RWPE1 (cell line): ENCODE measurements at regions not wholly inside any gene's neighbourhood (a gene's known extent, or its start where the extent isn't known, plus 50 kb on each side); places are given as distances from the start of the nearest gene placed in this dataset.

ENCODE experiments used
- CTCF ChIA-PET: fragments of 350-600 bp; sonication (Branson Sonifier 250); formaldehyde crosslinking; extraction: SDS; loops from one replicate; lab custom pipeline; 2021; lab: Yijun Ruan, JAX
- POLR2A ChIA-PET: fragments of 400-600 bp; formaldehyde crosslinking; extraction: SDS; loops from one replicate; lab custom pipeline; 2020; ENCODE audit warnings: antibody characterized with exemption; ENCODE audit not compliant: low non-redundant PET; lab: Yijun Ruan, JAX
- DNase-seq: peaks from one replicate; pipeline ENCODE4 v3.0.0; 2012; ENCODE audit warnings: low spot score
- H3K27ac ChIP-seq: fragments of 450-650 bp; 2 replicates; pipeline ENCODE4 v1.5.1; 2017
- TF ChIP-seq, protein P1 (sequence below): fragments of 450-650 bp; conservative IDR thresholded peaks from 2 replicates; pipeline ENCODE4 v1.5.1; 2017; ENCODE audit warnings: low read depth, mild to moderate bottlenecking

DNA sequence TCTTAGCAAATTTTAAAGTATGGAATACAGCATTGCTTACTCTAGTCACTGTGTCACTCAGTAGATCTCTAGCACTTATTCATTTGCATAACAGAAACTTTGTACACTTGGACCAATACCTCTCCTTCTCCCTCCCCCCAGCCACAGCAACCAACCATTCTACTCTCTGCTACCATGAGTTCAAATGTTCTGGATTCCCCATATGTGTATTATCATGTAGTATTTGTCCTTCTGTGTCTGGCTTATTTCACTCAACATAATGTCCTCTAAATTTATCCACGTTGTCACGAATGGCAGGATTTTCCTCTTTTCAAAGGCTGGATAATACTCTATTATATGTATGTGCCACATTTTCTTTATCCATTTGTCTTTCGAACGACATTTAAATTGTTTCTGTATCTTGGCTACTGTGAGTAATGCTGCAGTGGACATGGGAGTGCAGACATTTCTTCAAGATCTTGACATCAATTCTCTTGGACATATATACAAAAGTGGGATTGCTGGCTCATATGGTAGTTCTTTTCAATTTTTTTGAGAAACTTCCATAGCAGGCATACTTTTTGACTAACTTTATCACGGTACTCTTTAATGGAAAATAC is 184.5 kb upstream of the SOX21 start:
- CTCF ChIA-PET, result no interaction called here
- DNase-seq, result no peak

GRCh38 chr13:94896238-94896637 is 183.9 kb upstream of the SOX21 start:
- ChIA-PET POLR2A (no interaction called here), CTCF (no interaction called here)
- H3K27ac ChIP-seq, result no peak overlapping the region
- TF ChIP-seq, protein P1, sequence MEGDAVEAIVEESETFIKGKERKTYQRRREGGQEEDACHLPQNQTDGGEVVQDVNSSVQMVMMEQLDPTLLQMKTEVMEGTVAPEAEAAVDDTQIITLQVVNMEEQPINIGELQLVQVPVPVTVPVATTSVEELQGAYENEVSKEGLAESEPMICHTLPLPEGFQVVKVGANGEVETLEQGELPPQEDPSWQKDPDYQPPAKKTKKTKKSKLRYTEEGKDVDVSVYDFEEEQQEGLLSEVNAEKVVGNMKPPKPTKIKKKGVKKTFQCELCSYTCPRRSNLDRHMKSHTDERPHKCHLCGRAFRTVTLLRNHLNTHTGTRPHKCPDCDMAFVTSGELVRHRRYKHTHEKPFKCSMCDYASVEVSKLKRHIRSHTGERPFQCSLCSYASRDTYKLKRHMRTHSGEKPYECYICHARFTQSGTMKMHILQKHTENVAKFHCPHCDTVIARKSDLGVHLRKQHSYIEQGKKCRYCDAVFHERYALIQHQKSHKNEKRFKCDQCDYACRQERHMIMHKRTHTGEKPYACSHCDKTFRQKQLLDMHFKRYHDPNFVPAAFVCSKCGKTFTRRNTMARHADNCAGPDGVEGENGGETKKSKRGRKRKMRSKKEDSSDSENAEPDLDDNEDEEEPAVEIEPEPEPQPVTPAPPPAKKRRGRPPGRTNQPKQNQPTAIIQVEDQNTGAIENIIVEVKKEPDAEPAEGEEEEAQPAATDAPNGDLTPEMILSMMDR, result no peak
- DNase-seq, result no peak

More for the DNA sequence above, 184.5 kb upstream of the SOX21 start:
- no peak overlapping the region for H3K27ac ChIP-seq
- POLR2A ChIA-PET, result no interaction called here
- TF ChIP-seq, protein P1, result no peak

- DNase-seq, result no peak
- TF ChIP-seq, protein P1, result no peak
- no peak overlapping the region for H3K27ac ChIP-seq
- CTCF ChIA-PET, result interaction anchor here (0.7 to 1.1 kb wide), 2 partner anchors 9 to 208 kb away, joined by 3 to 4 read pairs; no protein-coding TSS in a partner anchor
- POLR2A ChIA-PET, result no interaction called here
Observed at GRCh38 chr13:94886191-94886590, 173.8 kb upstream of the SOX21 start.

- ChIA-PET POLR2A (no interaction called here), CTCF (no interaction called here)
- H3K27ac ChIP-seq, result no peak overlapping the region
- TF ChIP-seq, protein P1, result no peak
- no peak for DNase-seq
Observed at GRCh38 chr13:94880463-94880862, 168.1 kb upstream of the SOX21 start.

- H3K27ac ChIP-seq, result no peak overlapping the region
- ChIA-PET CTCF (no interaction called here), POLR2A (no interaction called here)
- DNase-seq, result no peak
- TF ChIP-seq, protein P1, result no peak
Observed at GRCh38 chr13:94878602-94879165, 166.3 kb upstream of the SOX21 start.

DNA sequence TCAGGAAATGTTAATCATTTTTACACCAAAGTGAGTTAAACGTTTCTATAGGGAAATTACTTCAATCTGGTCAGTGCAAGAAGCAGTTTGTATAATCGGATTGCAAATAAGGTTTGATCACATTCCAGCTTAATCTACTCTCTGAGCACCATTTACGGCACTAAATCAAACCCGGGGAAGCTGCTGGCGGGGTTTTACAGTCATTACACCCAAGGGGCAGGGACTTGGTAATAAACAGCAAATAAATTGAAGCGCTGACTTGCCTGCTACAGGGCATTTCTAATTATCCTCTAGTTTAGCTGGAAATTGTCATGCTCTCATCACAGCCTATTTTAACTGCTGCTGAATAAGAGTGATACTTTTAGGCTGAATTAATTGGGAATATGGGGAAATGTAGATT is 152.1 kb upstream of the SOX21 start:
- no peak overlapping the region for H3K27ac ChIP-seq
- no peak for DNase-seq
- CTCF ChIA-PET, result interaction anchor here (0.6 kb wide), 1 partner anchor 14 kb away, joined by 4 read pairs; no protein-coding TSS in a partner anchor
- TF ChIP-seq, protein P1, result no peak
- POLR2A ChIA-PET, result no interaction called here
